Mucosa of gallbladder (tissue), 1 donor: ENCODE measurements at regions not wholly inside any gene's neighbourhood (a gene's known extent, or its start where the extent isn't known, plus 50 kb on each side); places are given as distances from the start of the nearest gene placed in this dataset.

Experiments
- DNase-seq: peaks from one replicate; pipeline ENCODE4 v3.0.0-alpha.2; 2020; ENCODE audit warnings: low spot score
- donor health status: DM: no; HTN: no; CAD: no.

GRCh38 chr1:217311766-217312165, 319.1 kb downstream of the GPATCH2 start:
- no peak for DNase-seq

DNA sequence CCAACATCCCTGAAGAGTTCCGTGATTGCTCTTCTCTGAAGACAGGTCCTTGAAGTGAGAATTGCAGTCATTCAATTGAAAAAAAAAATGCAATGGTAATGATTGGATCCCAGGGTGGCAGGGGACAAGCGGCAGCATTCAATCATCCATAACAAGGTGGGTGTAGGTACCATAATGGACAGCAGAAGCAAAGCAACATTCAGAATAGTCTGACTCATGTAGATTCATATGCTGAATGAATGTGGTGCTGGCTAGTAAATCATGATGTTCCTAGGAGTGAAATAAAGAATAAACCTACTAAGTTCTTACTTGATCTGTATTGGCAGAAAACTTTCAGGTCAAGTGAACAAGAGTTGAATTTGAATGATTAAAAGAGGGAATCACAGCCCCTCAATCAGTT, 319.6 kb downstream of the GPATCH2 start:
- no peak for DNase-seq

- no peak for DNase-seq
Observed at GRCh38 chr1:217281332-217281731, 349.6 kb downstream of the GPATCH2 start.

DNA sequence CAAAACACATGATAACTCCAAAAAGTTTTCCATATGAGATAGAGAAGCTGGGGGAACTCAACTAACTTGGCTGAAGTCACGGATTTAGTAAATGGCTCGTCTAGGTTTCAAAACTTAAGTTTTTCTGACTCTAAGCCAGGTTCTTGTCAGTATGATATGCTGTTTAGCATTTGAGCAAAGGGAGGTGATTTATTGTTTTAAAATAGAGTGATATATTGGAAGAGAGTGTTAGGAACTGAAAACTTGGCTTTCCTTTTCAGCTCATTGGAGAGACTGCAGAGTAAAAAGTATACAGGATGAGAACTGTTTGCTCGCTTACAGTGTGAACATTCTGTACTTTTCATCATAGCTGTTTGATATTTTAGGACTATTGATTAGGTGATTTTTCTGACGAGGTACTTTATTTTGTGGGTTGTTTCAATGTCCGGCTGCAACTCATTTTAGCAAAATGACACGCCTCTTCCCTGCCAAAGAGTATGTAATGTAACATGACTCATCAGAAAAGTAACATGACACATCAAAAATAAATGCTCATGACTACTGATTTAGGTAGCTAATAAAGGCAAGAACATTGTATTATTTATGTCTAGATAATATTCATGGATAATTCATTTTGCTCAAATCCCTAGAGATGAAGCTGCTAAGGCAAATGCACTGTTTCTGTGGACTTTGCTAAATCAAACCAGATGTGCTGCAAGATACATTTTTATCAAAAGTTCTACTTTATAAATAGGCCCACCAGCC, 355.1 kb downstream of the GPATCH2 start:
- DNase-seq, result no peak

DNA sequence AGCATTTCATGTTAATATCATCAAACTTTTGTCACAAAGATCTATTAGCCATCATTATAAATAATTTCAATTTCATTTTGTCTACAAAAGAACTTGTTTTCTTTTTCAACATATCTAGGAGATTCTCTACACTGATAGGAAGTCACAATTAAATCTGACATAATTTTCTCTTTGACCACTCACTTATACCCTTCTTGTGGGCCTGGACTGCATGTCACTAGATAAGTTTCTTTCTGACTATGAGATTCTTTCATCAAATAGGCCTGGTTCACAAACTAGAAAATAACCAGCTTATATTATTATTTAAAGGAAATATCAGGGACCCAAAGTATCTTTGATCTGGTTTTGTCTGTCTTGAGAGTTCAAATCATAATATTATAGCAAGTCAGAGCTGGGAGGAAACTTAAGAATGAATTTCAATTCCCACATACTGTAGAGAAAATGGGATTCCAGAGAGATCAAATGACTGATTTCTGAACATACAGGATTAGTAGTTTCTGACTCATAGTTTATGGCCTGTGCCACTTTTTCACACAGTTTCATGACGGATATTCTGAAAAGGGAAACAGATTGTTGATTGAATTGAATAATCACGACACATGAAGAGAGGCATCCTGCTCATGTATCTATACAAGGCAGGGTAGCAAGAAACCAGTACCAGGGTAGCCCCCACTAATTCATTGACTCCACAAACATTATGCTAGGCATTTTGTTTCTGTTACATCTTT, 355.8 kb downstream of the GPATCH2 start:
- no peak for DNase-seq

GRCh38 chr1:217274416-217274815, 356.5 kb downstream of the GPATCH2 start:
- DNase-seq, result no peak

GRCh38 chr1:217273866-217274265, 357.0 kb downstream of the GPATCH2 start:
- DNase-seq, result no peak

DNA sequence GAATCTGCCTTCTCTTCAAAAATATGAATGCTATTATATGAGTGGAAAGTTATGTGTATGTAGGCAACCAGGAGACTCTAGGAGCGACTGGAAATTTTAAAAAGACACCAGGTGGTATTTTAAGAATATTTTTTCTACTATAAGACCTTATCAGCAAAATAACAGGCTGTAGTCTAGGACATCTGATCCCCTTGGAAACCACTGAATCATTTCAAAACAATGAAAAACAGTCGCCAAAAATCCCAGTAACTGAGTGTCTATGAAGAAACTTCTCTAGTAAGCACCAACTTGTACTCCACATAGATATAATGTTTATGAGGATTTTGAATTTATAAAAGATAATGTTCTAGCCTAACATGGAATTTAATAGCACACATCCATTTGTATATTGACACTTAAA, 358.5 kb downstream of the GPATCH2 start:
- no peak for DNase-seq

- DNase-seq, result no peak
Observed at GRCh38 chr1:217270101-217270500, 360.8 kb downstream of the GPATCH2 start.

GRCh38 chr1:217268058-217268457, 362.8 kb downstream of the GPATCH2 start:
- DNase-seq, result no peak

GRCh38 chr1:217261636-217262035, 369.3 kb downstream of the GPATCH2 start:
- no peak for DNase-seq

GRCh38 chr1:217260676-217261075, 370.2 kb downstream of the GPATCH2 start:
- DNase-seq, result no peak

DNA sequence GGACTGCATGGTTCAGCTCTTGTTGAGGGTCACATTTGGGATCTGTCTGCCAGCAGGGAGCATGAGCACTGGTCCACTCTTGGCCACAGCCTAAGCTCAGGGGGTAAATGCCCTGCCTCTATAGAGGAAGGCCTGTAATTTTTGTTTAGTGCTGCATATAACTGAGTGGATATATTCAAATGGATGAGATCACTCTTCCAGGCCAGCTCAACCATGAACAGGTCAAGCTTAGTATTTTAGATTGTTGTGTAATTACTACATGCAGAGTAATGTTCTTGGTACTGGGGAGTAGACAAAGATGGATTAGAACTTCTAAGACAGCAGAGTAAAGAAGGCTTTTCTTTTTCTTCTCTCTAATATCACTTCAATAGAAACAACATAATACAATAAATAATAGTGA, 376.9 kb downstream of the GPATCH2 start:
- no peak for DNase-seq

DNA sequence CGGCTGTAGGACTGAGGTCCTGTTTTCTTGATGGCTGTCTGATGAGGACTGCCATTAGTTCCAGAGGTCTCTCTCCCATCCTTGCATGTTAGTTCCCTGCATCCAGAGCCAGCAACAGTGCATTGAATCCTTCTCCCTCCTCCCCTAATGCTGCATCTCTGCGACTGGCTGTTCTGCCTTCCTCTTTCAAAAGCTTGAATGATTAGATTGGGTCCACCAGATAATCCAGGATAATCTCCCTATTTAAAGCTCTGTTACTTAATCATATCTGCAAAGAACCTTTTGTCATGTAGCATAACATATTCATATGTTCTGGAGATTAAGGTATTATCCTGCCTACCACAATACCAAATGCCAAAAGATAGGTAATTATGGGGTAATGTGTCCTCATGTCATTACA, 377.5 kb downstream of the GPATCH2 start:
- no peak for DNase-seq

DNA sequence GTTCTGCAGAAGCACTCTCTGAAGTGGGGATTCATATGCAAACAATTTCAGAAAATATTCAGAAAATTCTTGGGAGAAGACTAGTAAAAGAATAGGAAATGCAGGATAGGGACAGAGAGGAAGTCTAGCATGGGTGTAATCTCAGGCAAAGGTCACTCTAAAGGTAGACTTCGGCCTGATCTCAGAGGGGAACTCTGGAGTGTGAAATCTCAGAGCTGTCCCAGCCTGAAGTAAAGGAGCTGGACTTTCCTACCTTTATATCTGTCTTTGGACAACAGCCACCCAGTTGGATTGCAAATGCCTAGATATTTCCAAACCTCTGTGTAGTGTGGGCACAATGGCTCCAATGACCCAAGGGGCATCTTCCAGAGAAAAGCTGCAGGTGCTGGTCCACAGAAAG, 379.8 kb downstream of the GPATCH2 start:
- DNase-seq, result no peak

GRCh38 chr1:217249857-217250256, 381.0 kb downstream of the GPATCH2 start:
- no peak for DNase-seq

DNA sequence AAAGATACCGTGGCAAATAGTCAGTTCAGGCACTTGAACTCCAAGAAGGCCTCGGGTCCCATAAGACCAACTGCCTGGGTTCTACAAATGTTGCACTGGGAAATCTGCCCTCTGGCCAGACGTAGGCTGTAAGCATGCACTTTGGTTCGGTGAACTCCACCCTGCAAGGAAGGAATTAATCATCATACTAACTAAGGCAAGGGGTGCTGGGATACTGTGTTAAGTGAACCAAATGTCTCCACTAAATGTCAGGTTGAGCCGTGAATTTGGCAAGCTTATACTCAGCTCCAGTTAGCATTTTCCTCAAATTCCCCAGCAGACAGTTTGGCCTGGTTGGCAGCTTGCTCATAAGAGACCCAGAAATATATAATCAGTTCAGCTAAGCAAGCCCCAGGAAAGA, 385.9 kb downstream of the GPATCH2 start:
- DNase-seq, result no peak

- DNase-seq, result no peak
Observed at GRCh38 chr1:217240656-217241055, 390.2 kb downstream of the GPATCH2 start.

DNA sequence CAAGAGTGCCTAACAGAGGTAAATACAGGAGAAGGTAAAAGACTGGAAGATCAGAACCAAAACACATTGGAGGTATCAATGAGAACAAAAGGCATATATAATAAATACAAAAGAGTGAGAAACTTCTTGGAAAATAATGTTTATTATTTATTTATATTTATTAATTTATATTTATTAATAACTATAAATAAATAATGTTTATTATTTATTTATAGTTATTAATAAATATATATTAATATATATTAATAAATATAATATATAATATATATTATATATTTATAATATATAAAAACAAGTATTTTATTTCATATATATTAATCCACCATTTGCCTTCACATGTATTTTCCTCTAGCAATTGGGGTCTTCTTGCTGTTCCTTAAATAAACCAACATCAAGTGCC, 391.9 kb downstream of the GPATCH2 start:
- DNase-seq, result no peak

DNA sequence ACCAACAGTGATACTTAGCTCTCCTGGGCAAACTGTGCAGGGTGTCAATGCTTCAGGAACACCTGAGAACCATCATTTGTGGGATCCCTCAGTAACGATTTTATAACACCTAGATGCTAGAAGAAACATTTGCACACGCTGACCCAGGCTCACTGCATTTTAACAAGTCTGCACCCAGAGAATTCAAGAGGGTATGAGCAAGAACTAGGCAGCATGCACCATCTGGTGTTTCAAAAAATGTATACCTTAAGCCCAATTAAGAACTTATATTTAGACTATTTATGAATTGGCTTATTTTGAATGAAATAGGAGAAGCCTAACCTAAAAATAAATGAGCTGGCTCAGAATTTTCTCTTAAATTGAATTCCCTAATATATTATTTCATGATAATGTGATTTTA, 400.5 kb downstream of the GPATCH2 start:
- DNase-seq, result no peak

GRCh38 chr1:217228689-217229088, 402.2 kb downstream of the GPATCH2 start:
- no peak for DNase-seq

DNA sequence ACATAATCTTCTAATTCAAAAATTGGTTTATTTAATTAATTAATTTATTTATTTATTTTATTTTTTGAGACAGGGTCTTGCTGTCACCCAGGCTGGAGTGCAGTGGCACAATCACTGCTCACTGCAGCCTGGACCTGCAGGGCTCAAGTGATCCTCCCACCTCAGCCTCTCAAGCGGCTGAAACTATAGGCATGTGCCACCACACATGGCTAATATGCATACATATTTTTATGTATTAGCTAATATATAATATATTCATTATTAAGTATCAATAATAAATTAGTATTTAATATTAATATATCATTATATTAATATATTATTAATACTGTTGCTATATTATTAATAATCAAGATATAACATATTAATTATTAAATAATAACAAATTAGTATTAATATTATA, 406.7 kb downstream of the GPATCH2 start:
- no peak for DNase-seq

- DNase-seq, result no peak
Observed at GRCh38 chr1:217214551-217214950, 416.3 kb downstream of the GPATCH2 start.

- no peak for DNase-seq
Observed at GRCh38 chr1:217211486-217211885, 419.4 kb downstream of the GPATCH2 start.
